ENCODE measurements at regions not wholly inside any gene's neighbourhood (a gene's known extent, or its start where the extent isn't known, plus 50 kb on each side); places are given as distances from the start of the nearest gene placed in this dataset. TPM values are rescaled to one million over a fixed set of nuclear protein-coding genes. Genes with fewer than 3 reads are reported as not detected.

GRCh38 chr3:154482507-154482906, 52.5 kb upstream of the GPR149 start:
- no peaks in the 10 kb centered on the region for H3K4me1 ChIP-seq (ENCODE audit: control insufficient read depth in 3 of 3, insufficient read depth in 3 of 3, low read length in 3 of 3)
- H3K27ac ChIP-seq (ENCODE audit: low read depth, low read length) = no peak overlapping the region
- no peaks in the 10 kb centered on the region for H3K36me3 ChIP-seq (ENCODE audit: control insufficient read depth in 3 of 3, insufficient read depth in 3 of 3, low read length in 3 of 3)
- no peaks in the 10 kb centered on the region for H3K27me3 ChIP-seq (ENCODE audit: control insufficient read depth in 3 of 3, insufficient read depth in 3 of 3, low read length in 3 of 3)
- H3K4me3 ChIP-seq (ENCODE audit: low read length in 3 of 3) = no peak overlapping the region
- no peak overlapping the region for H3K9ac ChIP-seq (ENCODE audit: low read depth in 1 of 3, low read length in 3 of 3)
- H3K9me3 ChIP-seq (ENCODE audit: control insufficient read depth in 3 of 3, low read length in 3 of 3) = no peaks in the 10 kb centered on the region

GRCh38 chr3:154480033-154480432, 50.0 kb upstream of the GPR149 start:
- H3K27ac ChIP-seq (ENCODE audit: low read depth, low read length) = no peak overlapping the region
- no peaks in the 10 kb centered on the region for H3K9me3 ChIP-seq (ENCODE audit: control insufficient read depth in 3 of 3, low read length in 3 of 3)
- H3K27me3 ChIP-seq (ENCODE audit: control insufficient read depth in 3 of 3, insufficient read depth in 3 of 3, low read length in 3 of 3) = no peaks in the 10 kb centered on the region

More at GRCh38 chr3:154480033-154480432, 50.0 kb upstream of the GPR149 start:
- no peak overlapping the region for H3K4me3 ChIP-seq (ENCODE audit: low read length in 3 of 3)
- H3K4me1 ChIP-seq (ENCODE audit: control insufficient read depth in 3 of 3, insufficient read depth in 3 of 3, low read length in 3 of 3) = no peaks in the 10 kb centered on the region
- no peak overlapping the region for H3K9ac ChIP-seq (ENCODE audit: low read depth in 1 of 3, low read length in 3 of 3)
- no peaks in the 10 kb centered on the region for H3K36me3 ChIP-seq (ENCODE audit: control insufficient read depth in 3 of 3, insufficient read depth in 3 of 3, low read length in 3 of 3)

Small RNAs in the stretch of these regions (small RNA-seq; reads per million reads assigned to genes)
- not detected for gene DYNLL1P5

Measured in skeletal muscle tissue (tissue), 4 donors.